AG20443 (cell line): ENCODE measurements at regions not wholly inside any gene's neighbourhood (a gene's known extent, or its start where the extent isn't known, plus 50 kb on each side); places are given as distances from the start of the nearest gene placed in this dataset.
"Not testable (repeated sequence)": the region's sequence is repeated elsewhere in the genome, so short reads cannot be mapped to it uniquely, and the experiment has no call there.

Experiments used
- DNase-seq: peaks from one replicate; pipeline ENCODE4 v3.0.0; 2012; ENCODE audit warnings: low spot score, mixed read lengths

GRCh38 chrX:45502396-45502795 lies 301.7 kb upstream of the DIPK2B start:
- no peak for DNase-seq

GRCh38 chrX:45497290-45497689 lies 296.6 kb upstream of the DIPK2B start:
- no peak for DNase-seq

GRCh38 chrX:45485719-45486118 lies 285.0 kb upstream of the DIPK2B start:
- DNase-seq = no peak

GRCh38 chrX:45479835-45480422 lies 279.3 kb upstream of the DIPK2B start:
- DNase-seq = peak; percentile 15

GRCh38 chrX:45479196-45479834 lies 278.6 kb upstream of the DIPK2B start:
- DNase-seq = peak; percentile 48

GRCh38 chrX:45472968-45473367 lies 272.3 kb upstream of the DIPK2B start:
- peak; percentile 13 for DNase-seq

- DNase-seq = not testable (repeated sequence)
Measured at GRCh38 chrX:45467537-45467936, 266.9 kb upstream of the DIPK2B start.

- DNase-seq = not testable (repeated sequence)
Measured at GRCh38 chrX:45455732-45456131, 255.1 kb upstream of the DIPK2B start.

GRCh38 chrX:45454290-45454689 lies 253.6 kb upstream of the DIPK2B start:
- DNase-seq = no peak

- no peak for DNase-seq
Measured at GRCh38 chrX:45449982-45450381, 249.3 kb upstream of the DIPK2B start.

- no peak for DNase-seq
Measured at GRCh38 chrX:45447995-45448394, 247.3 kb upstream of the DIPK2B start.

- DNase-seq = no peak
Measured at GRCh38 chrX:45447331-45447730, 246.7 kb upstream of the DIPK2B start.

GRCh38 chrX:45445745-45446412 lies 245.2 kb upstream of the DIPK2B start:
- peak; percentile 33 for DNase-seq

- DNase-seq = no peak
Measured at GRCh38 chrX:45437186-45437585, 236.5 kb upstream of the DIPK2B start.

- no peak for DNase-seq
Measured at GRCh38 chrX:45435481-45435880, 234.8 kb upstream of the DIPK2B start.

- no peak for DNase-seq
Measured at GRCh38 chrX:45434231-45434630, 233.6 kb upstream of the DIPK2B start.

GRCh38 chrX:45428831-45429230 lies 228.2 kb upstream of the DIPK2B start:
- DNase-seq = peak; percentile 13

GRCh38 chrX:45424326-45424725 lies 223.7 kb upstream of the DIPK2B start:
- no peak for DNase-seq

- DNase-seq = no peak
Measured at GRCh38 chrX:45422216-45422925, 221.7 kb upstream of the DIPK2B start.

- no peak for DNase-seq
Measured at GRCh38 chrX:45421806-45422205, 221.1 kb upstream of the DIPK2B start.

- no peak for DNase-seq
Measured at GRCh38 chrX:45404206-45404605, 203.5 kb upstream of the DIPK2B start.

- no peak for DNase-seq
Measured at GRCh38 chrX:45401923-45402322, 201.2 kb upstream of the DIPK2B start.
